KOPT-K1 (cell line): ENCODE measurements at regions not wholly inside any gene's neighbourhood (a gene's known extent, or its start where the extent isn't known, plus 50 kb on each side); places are given as distances from the start of the nearest gene placed in this dataset.
"Not testable (repeated sequence)": the region's sequence is repeated elsewhere in the genome, so short reads cannot be mapped to it uniquely, and the experiment has no call there.

ENCODE experiments used
- H3K27ac ChIP-seq: fragments of 200-600 bp; sonication (generic); 2 replicates; pipeline ENCODE4 v1.5.1; 2016; ENCODE audit warnings: antibody characterized with exemption, mild to moderate bottlenecking, low read depth, low read length; ENCODE audit not compliant: poor library complexity, severe bottlenecking
- H3K36me3 ChIP-seq: fragments of 200-600 bp; sonication (generic); 2 replicates; pipeline ENCODE4 v1.5.1; 2017; ENCODE audit warnings: antibody characterized with exemption, mild to moderate bottlenecking, low read length, moderate library complexity; ENCODE audit not compliant: insufficient read depth
- H3K9me3 ChIP-seq: fragments of 200-600 bp; sonication (generic); 2 replicates; pipeline ENCODE4 v1.5.1; 2017; ENCODE audit warnings: antibody characterized with exemption, low read length, mild to moderate bottlenecking; ENCODE audit not compliant: insufficient read depth, poor library complexity, severe bottlenecking

DNA sequence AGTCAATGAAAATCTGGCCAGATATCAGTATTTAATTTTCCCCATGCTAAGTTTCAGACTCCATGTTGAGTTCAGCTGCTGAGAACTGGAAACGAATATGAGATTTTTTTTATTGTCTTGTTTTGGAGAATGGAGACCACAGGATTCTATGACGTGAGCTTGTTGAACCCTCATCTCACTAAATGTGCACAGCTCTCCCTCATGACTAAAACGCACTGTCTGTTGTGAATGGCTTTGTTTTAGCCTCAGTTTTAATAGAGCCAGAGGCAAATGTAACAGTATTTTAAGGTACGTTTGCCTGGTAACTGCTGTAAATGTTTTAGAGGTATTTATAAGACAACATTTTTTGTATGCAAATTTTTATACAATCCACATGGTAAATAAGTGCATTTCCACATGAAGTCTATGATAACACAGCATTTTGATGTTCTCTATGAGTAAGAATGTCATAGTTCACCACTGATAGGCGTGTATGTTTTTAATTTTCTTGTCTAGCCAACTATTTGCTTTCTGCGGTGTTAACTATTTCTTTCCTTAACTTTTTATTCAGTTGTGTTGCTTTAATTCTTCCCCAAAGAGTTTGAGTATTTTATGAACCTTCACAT lies 1159.3 kb upstream of the TENM3 start:
- no peak overlapping the region for H3K27ac ChIP-seq
- no peaks in the 10 kb centered on the region for H3K9me3 ChIP-seq
- no peaks in the 10 kb centered on the region for H3K36me3 ChIP-seq

DNA sequence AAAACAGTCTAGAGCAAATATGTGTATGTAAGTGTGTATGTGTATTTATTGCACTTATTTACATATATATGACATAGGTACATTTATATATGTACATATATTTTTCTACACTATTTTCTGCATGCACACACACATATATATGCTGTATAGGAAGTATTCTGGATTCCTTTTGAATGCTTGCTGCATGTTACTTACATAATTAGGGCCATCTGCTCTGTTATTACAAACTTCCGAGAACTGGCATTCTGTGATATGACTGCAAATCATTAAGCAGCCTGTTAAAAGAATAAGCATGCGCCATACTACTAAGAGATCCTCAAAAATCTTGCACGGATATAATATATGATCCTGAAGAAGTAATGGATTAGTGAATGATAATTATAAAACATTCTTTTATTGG lies 1157.6 kb upstream of the TENM3 start:
- Histone ChIP-seq H3K27ac (no peak overlapping the region), H3K9me3 (no peaks in the 10 kb centered on the region), H3K36me3 (no peaks in the 10 kb centered on the region)

DNA sequence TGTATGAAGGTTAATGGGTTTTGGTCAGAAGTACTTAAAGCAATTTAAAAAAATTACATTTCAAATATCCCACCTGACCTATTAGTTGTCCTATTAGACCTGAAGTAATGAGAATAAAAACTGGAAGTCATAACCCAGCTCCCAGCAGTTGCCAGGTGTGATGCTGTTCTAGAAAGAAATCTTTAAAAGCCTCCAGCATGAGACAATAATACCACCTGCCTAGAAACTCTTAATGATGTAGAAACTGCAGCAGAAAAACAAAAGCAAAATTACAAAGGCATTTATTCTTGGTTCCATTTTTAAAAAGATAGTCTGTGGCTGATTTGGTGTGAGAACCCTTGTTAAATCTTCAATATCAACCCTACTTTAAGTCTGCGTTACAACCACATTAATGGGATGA lies 1137.7 kb upstream of the TENM3 start:
- no peaks in the 10 kb centered on the region for H3K36me3 ChIP-seq
- no peak overlapping the region for H3K27ac ChIP-seq
- H3K9me3 ChIP-seq = no peaks in the 10 kb centered on the region

DNA sequence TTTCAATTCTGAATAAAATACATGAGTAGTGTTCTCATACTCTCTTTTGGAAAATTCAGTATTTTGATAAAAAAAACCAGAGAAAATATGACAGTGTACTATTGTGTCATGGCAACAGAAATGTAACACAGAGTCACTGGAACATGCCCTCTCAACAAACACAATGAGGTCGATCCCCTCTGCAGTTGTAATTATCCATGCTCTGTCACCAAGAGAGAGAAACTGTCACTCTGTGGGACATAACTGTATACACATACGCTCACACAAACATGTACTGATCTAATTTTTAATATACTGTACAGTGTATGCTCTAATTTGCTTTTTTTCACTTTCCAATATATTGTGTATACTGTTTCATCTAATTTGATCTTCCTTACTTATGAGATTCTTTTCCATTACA lies 1136.8 kb upstream of the TENM3 start:
- Histone ChIP-seq H3K27ac (no peak overlapping the region), H3K36me3 (no peaks in the 10 kb centered on the region), H3K9me3 (no peaks in the 10 kb centered on the region)

DNA sequence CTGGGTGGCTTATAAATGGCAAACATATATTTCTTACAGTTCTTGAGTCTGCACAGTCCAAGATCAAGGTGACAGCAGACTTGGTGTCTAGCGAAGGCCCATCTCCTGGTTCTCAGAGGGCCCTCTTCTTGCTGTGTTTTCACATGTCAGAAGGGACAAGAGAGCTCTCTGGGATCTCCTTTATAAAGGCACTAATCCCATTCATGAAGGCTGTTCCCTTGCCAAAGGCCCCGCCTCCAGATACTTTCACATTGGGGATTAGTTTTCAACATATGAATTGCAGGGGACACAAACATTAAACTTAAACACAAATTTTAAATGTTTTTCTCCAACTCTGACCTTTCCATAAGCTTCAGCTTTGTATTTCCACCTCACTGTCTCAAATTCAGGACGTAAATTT lies 1135.0 kb upstream of the TENM3 start:
- Histone ChIP-seq H3K9me3 (no peaks in the 10 kb centered on the region), H3K27ac (no peak overlapping the region), H3K36me3 (no peaks in the 10 kb centered on the region)

DNA sequence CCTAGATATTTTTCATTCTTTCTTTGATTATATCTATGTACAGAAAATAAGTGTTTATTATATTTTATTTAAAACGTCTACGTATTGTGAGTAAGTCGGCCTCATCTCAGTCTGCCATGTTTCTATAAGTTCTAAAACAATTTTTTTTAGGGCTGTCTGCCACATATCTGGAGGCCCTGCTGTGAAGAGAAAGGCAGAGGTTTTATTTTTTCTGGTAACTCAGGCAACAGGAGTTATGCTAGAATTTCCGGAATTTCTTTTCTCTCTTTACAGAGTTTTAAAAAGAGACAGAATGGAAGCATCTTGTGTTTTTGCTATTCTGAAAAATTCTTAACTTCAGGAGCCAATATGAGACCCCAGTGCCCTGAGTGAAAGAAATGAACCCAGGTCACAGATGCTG lies 1124.0 kb upstream of the TENM3 start:
- no peaks in the 10 kb centered on the region for H3K36me3 ChIP-seq
- no peak overlapping the region for H3K27ac ChIP-seq
- no peaks in the 10 kb centered on the region for H3K9me3 ChIP-seq

DNA sequence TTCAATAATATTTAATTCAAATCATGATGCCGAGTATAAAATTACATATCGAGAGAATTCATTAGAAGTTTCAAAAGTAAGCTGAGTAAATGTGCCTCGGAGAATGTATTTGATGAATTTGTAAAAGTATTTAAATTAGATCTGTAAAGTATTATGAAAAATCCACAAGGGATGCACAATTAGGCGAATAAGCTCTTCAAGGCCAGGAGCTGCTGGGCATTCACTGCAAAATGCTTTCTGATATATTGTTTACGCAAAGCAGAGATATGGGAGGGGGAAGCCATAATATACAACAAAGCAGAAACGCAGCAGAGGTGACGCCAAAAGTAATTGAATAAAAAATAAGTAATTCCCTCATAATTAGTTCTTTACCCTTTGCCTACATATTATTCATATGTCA lies 1121.5 kb upstream of the TENM3 start:
- Histone ChIP-seq H3K9me3 (no peaks in the 10 kb centered on the region), H3K36me3 (no peaks in the 10 kb centered on the region), H3K27ac (no peak overlapping the region)

DNA sequence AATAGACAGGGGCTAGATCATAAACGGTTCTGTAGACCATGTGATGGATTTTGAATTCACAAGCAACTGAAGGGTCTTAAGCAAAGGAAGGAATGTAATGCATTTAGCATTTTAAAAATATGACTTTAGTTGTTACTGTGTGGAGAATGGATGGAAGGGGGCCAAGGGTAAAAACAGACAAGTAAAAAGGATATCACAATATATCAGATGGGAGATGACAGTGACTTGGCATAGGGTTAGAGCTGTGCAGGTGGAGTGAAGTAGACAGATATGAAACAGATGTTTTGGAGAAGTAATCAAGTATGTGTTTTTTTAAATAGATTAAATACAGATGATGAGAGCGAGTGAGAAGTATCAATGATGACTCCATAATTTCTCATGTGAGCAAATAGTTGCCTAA lies 1116.0 kb upstream of the TENM3 start:
- no peaks in the 10 kb centered on the region for H3K36me3 ChIP-seq
- no peaks in the 10 kb centered on the region for H3K9me3 ChIP-seq
- no peak overlapping the region for H3K27ac ChIP-seq

DNA sequence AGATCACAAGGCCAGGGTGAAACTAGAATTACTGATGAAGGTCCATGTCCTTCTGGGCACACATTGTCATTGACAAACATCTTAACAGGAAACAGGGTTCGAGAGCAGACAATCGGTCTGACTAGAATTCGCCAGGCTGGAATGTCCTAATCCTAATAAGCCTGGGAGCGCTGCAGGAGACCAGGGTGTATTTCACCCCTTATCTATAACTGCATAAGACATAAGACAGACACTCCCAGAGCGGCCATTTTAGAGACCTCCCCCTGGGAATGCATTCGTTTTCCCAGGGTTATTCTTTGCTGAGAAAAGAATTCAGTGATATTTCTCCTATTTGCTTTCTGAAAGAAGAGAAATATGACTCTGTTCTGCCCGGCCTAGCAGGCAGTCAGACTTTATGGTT lies 1112.9 kb upstream of the TENM3 start:
- not testable (repeated sequence) for H3K27ac ChIP-seq, H3K9me3 ChIP-seq, H3K36me3 ChIP-seq

DNA sequence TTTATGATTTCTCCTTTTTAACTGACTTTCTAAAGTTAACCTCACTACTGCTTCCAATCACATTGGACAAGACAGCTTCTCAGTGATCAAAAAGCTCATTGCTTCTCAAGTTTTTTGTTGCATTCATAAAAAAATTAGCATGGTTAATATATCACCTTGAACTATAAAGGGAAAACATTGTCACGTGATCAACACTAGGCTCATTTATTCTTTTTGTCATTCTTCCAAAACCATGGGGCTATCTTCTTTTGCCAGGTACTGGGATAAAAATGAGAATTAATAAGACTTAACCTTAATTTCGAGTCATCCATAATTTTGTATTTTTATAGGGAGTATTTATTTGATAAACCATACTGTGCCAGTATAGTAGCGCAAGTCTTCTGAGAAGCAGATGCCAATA lies 1105.9 kb upstream of the TENM3 start:
- H3K27ac ChIP-seq = no peak overlapping the region

DNA sequence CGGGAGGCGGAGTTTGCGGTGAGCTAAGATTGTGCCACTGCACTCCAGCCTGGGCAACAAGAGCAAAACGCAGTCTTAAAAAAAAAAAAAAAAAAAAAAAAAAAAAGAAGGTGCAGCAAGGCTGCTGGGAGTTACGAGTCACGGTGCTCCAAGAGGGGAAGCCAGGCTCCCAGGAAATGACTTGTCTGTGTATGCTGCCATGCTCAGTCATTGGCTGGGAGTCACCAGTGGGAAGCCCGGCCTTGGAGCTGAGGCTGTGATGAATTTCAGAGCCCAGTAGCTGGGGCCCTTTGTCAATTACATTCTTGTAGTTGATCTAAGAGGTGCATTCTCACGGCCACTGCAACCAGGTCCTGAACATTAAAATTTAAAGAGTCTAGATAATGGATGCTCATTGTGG lies 1105.1 kb upstream of the TENM3 start:
- H3K36me3 ChIP-seq = no peaks in the 10 kb centered on the region
- H3K9me3 ChIP-seq = no peaks in the 10 kb centered on the region
- no peak overlapping the region for H3K27ac ChIP-seq

More for the DNA sequence above, 1105.9 kb upstream of the TENM3 start:
- Histone ChIP-seq H3K36me3 (no peaks in the 10 kb centered on the region), H3K9me3 (no peaks in the 10 kb centered on the region)

DNA sequence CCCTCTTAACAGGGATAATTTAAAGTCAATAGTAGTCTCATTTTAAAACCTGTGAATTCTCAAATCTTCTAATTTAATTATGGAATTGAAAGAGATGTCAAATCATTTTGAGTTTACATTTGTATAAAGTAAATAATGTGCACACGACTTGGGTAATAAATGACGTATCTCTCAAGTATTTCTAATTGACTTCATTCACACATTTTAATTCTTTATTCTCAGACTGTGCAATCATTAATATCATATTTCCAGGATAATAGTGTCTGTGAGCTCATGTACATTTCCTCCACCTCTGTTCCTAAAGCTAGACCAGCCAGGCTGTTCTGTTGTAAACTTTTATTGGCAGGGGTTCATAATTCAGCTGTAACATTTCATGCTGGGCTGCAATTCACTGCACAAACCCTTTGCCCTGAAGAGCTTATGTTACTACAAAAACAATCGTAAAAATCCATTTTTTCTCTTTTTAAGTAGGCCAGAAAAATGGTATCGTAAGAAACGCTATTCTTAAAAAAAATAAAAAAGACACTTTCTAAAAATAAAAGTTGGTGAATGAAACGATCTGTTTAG lies 1103.1 kb upstream of the TENM3 start:
- Histone ChIP-seq H3K9me3 (no peaks in the 10 kb centered on the region), H3K36me3 (no peaks in the 10 kb centered on the region), H3K27ac (no peak overlapping the region)

DNA sequence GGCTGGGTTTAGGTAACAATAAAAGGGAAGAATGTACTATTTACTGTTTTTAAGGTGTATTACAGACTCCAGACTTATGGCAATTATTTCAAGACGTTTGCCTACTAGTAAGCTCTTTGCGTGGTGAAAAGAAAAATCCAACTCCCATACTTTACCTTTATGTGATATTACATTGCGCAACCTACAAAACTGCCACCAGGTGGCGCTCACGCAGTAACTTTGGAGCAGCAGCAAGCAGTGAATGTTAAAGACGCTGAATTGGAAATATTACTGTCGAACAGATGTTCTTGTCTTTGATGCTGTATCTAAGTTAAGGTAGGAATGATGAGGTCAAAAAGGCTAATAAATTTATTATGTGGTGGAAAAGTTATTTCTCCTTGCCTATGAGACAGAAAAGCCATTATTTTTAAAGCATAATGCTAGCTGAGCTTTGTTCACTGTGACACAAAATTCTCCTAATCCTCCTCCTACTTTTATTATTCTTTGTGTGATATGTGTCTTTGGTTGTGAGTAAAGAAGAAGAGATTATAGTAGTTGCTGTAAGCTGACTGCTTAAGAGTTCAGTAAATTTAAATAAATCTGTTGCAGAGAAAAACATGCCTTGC lies 1099.8 kb upstream of the TENM3 start:
- H3K36me3 ChIP-seq = no peaks in the 10 kb centered on the region
- no peaks in the 10 kb centered on the region for H3K9me3 ChIP-seq
- no peak overlapping the region for H3K27ac ChIP-seq

DNA sequence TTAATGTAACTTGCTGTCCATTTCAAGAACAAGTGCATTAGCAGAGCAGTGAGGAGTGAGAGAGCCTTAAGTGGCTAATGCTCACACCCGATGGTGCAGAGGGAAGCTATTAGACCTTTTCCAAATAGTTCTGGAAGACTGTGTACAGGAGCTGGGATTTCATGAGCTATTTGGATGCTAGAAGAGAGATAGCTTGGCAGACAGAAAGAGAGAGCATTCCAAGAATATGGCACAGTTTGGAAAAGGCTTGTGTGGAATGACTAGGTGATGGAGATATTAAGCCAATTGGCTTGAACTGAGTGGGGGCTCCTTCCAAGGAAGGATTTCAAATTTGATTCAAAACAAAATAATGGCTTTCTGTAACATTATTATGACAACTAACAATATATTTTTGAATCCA lies 1097.2 kb upstream of the TENM3 start:
- no peaks in the 10 kb centered on the region for H3K36me3 ChIP-seq
- H3K27ac ChIP-seq = no peak overlapping the region
- no peaks in the 10 kb centered on the region for H3K9me3 ChIP-seq

DNA sequence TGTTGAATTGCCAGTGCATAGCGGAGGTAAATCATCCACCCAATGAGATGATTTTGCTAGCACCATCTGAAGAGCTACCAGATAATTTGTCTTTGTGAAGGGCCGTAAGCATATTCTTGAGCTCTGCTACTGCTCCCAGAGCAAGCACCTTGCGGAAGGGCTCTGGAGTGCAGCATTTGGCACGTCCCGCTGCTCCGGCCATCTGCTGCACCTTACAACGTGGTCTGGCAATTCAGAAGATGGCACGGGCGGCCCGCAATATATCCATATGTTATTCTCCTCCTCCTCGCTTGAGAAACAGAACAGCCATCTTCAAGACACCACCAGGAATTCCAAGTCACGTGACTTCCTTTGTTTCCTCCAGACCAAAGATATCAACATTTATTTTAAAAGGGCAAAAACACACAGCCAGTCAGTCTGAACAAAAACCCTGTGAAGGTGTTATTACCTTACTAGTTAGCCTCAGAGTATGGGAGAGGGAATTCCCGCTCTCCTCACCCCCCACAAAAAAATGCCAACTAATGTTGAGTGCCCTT lies 1095.7 kb upstream of the TENM3 start:
- H3K36me3 ChIP-seq = no peaks in the 10 kb centered on the region
- H3K9me3 ChIP-seq = no peaks in the 10 kb centered on the region
- no peak overlapping the region for H3K27ac ChIP-seq

DNA sequence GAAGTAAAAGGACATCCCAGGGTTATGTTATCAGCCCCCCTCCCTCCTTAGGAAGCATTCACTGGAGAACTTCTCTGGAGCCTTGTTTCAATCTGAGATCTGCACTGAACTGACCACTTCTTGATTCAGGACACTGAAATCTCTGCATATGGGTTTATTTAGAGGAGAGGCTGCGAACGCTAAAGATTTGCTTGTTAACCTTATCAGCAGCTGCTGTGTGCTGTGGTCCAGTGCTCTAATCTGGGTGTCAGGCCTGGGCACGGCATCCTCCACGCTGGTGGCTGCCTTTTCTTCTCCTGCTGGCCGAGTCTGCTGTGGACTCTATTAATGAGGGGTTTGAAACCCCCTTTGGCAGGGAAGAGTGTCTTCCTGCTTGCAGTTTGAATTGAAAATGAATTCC lies 1094.7 kb upstream of the TENM3 start:
- Histone ChIP-seq H3K9me3 (no peaks in the 10 kb centered on the region), H3K27ac (no peak overlapping the region), H3K36me3 (no peaks in the 10 kb centered on the region)
